Erythroblast (primary cell): ENCODE measurements at regions not wholly inside any gene's neighbourhood (a gene's known extent, or its start where the extent isn't known, plus 50 kb on each side); places are given as distances from the start of the nearest gene placed in this dataset.

Source experiments
- GATA1 ChIP-seq: IDR thresholded peaks from 2 replicates; pipeline ENCODE4 v1.6.1; 2011; ENCODE audit warnings: low read depth, mild to moderate bottlenecking, control low read depth, low read length, moderate library complexity
- POLR2A ChIP-seq: IDR thresholded peaks from 2 replicates; pipeline ENCODE4 v1.6.1; 2011; ENCODE audit warnings: mild to moderate bottlenecking, low read length

- TF ChIP-seq POLR2A (no peak), GATA1 (no peak)
These were observed 50.2 kb upstream of the IFNGR1 start for GRCh38 chr6:137269347-137269746.
